NOMO-1 treated with DMSO at 0.1 percent for 48 hours (cell line): ENCODE measurements at regions not wholly inside any gene's neighbourhood (a gene's known extent, or its start where the extent isn't known, plus 50 kb on each side); places are given as distances from the start of the nearest gene placed in this dataset.
A peak's percentile ranks its signal among the peaks of the same experiment; 100 is the strongest.
"Not testable (repeated sequence)": the region's sequence is repeated elsewhere in the genome, so short reads cannot be mapped to it uniquely, and the experiment has no call there.

Source experiments
- DNase-seq: peaks from one replicate; lab custom pipeline; 2025; ENCODE audit not compliant: unreplicated experiment; lab: John Stamatoyannopoulos, UW

DNA sequence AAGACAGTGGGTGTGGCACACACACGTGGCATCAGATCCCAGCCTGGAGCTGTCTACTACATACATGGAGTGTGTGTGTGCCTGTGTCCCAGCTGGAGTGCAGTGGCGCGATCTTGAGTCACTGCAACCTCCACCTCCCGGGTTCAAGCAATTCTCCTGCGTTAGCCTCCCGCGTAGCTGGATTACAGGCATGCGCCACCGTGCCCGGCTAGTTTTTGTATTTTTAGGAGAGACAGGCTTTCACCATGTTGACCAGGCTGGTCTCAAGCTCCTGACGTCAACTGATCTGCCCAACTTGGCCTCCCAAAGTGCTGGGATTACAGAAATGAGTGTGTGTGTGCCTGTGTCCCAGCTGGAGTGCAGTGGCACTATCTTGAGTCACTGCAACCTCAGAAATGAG, 108.8 kb downstream of the IL12A start:
- no peak for DNase-seq

DNA sequence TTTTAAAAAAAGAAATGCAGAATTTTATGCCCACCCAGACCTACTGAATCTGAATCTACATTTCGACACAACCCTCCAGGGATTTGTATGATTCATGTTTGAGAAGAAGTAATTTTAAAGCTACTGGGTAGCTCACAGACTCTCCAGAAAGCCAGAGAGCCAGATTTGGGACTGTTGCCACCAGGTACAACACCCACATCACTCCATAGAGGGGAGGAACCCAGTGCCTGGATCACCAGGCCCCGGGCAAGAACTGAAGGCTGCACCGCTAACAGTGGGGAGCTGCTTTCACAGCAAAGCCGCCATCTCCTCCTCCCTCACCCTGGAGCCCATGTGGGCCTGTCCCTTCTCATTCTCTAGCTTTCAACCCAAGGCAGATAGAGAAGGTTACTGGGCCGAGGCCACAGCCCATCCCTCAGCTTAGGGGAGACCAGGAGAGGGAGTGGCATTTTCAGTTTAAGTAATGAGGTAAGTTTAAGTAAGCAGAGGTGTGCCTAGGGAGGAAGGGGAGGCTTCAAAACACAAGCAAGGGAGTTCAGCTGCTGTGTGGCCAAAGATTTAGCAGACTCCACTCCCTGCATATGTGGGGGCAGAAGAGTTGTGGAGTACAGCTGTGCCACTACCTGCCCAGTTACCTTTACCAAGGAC, 109.8 kb downstream of the IL12A start:
- peak; percentile 10 for DNase-seq

- no peak for DNase-seq
Measured at GRCh38 chr3:160098926-160099626, 110.4 kb downstream of the IL12A start.

DNA sequence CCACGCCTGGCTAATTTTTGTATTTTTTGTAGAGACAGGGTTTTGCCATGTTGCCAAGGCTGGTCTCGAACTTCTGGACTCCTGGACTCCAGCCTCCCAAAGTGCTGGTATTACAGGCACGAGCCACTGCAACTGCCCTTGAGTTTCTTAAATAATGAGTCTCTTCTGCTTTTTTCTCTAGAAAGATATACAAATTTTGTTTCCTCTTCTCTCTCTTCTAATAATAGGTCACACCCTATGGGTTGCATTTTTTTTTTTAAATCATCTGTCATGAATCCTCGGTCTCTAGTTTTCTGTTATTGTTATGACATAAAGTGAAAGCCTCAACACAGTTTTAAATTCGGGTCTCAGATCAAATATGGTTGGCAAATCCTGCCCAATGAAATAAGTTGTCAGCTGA, 111.2 kb downstream of the IL12A start:
- peak; percentile 96 for DNase-seq

GRCh38 chr3:160100610-160101009, 112.0 kb downstream of the IL12A start:
- no peak for DNase-seq

GRCh38 chr3:160102001-160102400, 113.4 kb downstream of the IL12A start:
- DNase-seq: not testable (repeated sequence)

DNA sequence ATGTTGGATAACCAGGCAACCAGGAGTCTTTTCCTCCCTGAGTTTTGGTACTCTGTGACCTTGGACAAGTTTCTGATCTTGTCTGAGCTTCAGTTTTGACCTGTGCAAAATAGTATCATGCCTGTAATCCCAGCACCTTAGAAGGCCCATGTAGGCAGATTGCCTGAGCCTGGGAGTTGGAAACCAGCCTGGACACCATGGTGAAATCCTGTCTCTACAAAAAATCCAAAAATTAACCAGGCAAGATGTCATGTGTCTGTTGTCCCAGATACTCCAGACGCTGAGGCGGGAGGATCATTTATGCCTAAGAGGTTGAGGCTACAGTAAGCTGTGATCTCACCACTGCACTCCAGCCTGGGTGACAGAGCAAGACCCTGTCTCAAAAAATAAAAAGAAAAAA, 114.8 kb downstream of the IL12A start:
- DNase-seq: no peak

DNA sequence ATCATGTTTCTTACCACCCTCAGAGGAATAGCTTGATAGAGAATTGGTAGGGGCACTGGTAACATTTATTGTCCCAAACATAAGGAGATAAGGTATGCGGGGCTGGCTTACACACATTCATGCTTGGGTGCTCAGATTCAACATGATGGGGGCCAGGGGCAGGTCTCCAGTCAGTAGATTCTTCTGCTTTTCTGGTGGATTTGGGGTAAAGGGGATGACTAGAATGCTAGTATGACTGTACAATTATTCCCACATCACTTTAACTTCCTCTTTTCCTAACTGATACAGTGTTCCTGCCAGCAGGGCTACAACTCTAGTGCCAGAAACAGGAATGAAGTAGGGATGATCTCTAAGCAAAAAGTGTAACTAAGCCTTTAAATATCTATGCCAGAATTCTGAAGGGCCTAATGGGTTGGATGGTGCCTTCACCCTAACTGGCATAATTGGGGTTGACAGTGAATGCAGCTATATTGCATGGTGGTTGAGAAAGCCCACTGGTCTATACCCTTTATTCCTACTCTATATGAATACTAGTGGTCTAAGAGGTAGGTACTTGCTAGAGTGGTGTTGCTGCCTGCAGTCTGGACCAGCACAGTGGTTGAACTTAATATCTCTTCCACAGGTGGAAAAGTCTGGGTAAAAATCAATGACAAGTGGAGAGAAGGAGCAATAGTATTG, 117.4 kb downstream of the IL12A start:
- peak; percentile 77 for DNase-seq

- peak; percentile 66 for DNase-seq
Measured at GRCh38 chr3:160106905-160107861, 118.0 kb upstream of the C3orf80 start.

DNA sequence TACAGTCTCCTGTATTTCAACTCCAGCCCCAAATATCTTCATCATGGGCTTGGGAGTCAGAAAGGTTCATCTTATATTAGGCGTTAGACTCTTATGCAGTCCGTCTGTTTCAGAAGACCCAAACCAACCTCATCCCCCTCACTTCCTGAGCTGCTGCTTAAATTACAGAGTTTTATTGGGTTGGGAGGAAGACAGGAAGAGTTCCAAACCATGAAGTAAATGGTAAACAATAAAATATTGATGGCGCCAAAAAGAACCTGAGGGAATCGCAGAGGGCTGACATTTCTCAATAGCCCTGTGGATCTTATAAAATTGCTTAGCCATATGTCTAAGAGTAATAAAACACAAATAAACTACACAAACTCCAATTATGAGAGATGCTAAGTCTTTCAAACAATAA, 116.9 kb upstream of the C3orf80 start:
- no peak for DNase-seq

DNA sequence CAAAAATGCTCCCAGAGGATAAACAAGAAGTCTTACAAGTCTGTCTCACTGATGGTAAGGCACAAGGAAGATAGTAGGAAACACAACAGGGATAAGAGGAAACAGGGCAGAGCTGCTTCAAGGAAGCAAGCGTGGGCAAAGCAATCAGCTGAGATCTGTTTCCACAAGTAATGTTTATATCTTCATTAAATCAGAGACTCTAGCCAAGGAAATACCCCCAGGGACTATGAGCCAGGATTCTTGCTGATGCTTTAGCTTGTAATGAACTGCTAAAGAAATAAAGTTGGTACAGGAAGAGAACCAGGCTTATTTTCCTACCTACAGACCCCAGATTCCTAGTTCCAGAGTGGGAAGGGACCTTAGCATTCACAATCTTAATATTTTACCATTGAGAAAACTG, 112.7 kb upstream of the C3orf80 start:
- no peak for DNase-seq

- DNase-seq: no peak
Measured at GRCh38 chr3:160112996-160113395, 112.2 kb upstream of the C3orf80 start.

- DNase-seq: no peak
Measured at GRCh38 chr3:160114355-160114995, 110.7 kb upstream of the C3orf80 start.

- no peak for DNase-seq
Measured at GRCh38 chr3:160115387-160115786, 109.8 kb upstream of the C3orf80 start.

DNA sequence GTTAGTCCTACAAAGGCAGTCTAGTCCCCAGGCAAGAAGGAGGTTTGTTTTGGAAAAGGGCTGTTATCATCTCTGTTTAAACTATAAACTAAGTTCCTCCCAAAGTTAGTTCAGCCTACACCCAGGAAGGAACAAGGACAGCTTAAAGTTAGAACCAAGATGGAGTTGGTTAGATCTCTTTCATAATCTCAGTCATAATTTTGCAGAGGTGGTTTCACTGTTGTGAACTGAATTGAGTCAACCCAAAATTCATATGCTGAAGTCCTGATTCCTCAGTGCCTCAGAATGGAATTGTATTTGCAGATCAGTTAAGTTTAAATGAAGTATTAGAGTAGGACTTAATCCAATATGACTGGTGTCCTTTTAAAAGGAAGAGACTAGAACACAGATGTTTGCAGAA, 101.0 kb upstream of the C3orf80 start:
- no peak for DNase-seq

DNA sequence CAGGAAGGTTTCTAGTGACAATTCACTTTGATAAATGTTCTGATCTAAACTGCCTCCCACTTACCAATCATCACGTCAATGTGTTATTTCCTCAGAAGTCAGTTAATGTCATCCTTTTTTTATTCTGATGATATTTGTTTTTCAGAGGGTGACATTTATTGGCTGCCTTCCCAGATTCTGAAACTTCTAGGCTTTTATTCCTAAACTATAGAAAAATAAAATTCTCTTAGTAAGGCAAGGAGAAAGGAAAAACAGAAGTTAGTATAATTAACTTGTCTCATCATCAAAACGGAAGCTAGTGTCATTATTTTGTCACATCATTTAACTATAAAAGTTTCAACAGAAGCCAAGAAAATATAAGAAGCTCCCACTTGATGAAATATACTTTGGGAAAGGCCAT, 100.0 kb upstream of the C3orf80 start:
- peak; percentile 89 for DNase-seq

GRCh38 chr3:160126051-160126450, 99.2 kb upstream of the C3orf80 start:
- DNase-seq: no peak

DNA sequence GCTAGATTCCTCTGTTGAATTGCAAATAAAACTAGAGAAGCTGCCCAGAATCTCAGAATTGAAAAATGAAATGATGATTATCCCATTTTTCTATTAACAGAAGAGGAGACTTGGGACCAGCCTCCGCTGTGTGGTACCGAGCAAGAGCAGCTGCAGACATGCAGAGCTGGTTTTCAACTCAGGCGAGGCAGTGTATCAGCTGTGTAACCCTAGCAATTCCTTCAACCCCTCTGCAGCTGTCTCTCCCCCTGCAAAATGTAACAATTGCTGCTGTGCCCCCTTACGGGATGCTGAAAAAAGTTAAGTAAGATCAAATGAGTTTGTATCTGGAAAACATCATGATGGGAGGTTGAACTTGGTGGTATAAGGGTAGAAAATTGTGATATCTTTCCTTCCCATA, 98.5 kb upstream of the C3orf80 start:
- DNase-seq: no peak

DNA sequence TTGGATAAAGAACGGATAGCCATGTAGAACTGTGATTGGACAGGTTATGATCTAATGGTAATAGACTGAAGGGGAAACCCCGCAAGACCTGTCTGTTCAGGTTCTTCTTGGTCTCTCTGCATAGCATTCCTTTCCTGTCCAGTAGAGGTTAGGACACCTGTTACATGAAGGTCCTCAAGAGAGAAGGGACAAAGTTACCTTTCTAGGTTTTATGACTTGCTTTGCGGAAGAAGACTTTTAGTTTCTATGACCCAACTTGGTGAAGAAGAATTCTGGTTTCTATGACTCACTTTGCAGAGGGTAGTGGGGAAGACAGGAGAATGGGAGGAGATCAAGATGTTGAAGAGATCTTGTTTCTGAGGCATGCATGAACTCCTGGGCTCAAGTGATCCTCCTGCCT, 97.9 kb upstream of the C3orf80 start:
- peak; percentile 75 for DNase-seq

GRCh38 chr3:160128056-160128455, 97.2 kb upstream of the C3orf80 start:
- DNase-seq: peak; percentile 28
